Stimulated activated CD4-positive, alpha-beta T cell treated with anti-CD3 and anti-CD28 coated beads, TNF-alpha, amount 100 ng/mL, for 48 hours (primary cell): ENCODE measurements at regions not wholly inside any gene's neighbourhood (a gene's known extent, or its start where the extent isn't known, plus 50 kb on each side); places are given as distances from the start of the nearest gene placed in this dataset.

Experiments
- DNase-seq, 3 donors: peaks; one replicate each; pipeline ENCODE4 v3.0.0-alpha.2; 2020; ENCODE audit warnings: low read depth in 3 of 3

DNA sequence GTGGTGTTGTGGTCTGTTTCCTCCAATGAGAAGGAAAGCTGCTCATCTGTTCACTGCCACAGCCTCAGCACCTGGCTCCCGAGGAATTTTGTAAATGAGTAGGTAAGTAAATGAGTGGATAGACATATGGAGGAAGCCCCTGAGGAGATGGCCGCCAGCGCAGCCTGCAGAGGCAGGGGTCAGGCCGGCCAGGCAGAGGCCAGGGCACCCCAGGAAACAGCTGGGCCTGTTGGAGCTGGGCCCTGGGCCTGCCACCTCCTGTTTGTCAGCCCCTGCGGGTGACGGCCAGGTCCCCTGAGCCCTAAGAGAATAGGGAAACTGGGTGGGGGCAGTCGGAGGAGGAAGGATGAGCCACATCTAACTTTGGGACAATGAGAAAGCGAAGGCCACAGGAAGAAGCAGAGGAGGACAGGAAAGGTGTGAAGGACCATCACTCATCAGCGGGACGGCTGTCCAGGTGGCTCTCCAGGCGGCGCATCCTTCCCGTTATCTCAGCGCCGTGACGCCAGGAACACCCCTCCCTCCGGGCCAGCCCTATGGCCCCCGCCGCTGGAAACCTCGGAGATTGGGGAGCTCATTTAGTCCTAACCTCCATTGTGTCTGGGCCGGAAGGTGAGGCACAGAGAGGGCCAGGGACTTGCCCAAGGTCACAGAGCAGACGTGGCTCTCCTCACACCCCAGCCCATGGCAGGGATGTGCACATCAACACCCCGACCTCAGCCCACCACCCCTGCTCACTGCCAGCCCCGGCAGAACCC lies 142.3 kb upstream of the UNC5B start:
- no peak for DNase-seq

DNA sequence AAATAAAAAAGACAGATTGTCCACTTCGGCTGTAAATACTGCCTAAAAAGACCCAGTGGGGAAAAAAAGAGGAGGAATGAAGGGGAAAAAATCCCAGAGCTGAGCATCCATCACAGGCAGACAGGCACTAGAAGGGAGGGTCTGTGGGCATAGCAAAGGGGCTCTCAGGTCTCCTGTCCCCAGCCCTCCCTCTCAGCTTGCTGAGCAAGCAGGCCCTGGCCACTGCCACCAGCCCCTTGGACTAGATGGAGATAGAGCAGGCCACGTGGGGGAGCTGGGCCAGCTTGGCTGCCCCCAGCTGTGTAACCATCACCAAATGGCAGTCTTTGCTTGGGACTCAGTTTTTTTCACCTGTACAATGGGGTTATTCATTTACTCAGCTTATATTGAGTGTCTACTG lies 141.6 kb upstream of the UNC5B start:
- DNase-seq = no peak

DNA sequence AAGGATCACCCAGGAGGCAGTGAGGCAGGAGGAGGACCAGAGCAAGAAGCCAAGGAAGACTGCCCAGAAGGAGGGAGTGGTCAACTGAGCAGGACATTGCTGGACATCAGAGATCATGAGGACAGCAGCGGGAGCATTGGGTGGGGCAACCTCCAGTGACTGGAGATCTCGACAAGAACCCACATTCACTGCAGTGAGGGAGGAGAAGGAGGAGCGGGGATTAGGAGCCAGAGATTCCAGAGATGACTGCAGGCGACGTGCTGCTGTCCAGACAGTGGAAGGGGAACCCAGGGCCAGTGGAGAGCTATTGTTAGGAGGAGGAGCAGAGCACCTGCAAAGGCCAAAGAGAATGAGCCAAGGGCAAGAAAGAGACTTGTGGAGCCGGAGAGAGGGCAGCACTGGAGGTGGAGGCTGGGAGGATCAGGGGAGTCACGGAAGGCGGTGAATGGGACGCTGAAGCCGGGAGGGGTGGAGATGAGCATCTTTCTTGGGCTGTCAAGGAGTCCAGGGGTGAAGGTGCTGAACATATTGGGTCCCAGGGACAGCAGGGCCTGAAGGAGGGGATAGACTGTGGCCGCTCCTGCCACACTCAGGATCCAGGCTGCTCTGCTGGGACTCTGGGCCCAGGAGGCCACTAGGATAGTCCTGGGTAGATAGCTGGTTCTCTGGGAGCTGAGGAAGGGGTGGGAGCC lies 140.1 kb upstream of the UNC5B start:
- no peak for DNase-seq

DNA sequence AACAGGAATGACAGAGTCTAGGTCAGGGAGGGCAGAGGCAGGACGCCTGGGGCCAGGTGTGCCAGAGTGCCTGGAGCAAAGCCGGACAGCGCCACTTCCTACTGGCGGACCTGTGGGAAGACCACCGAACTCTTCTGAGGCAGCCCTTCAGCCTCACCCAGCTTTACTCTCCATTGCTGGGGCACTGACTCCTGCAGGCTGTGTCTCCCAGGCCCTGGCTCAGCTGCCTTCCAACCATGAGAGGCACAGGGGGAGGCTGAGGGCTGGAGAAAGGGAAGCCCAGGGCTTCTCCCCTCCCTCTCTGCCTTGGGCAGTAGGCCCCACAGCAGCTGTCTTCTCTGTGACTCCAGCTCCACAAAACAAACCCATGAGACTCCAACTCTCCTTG lies 139.6 kb upstream of the UNC5B start:
- no peak for DNase-seq

DNA sequence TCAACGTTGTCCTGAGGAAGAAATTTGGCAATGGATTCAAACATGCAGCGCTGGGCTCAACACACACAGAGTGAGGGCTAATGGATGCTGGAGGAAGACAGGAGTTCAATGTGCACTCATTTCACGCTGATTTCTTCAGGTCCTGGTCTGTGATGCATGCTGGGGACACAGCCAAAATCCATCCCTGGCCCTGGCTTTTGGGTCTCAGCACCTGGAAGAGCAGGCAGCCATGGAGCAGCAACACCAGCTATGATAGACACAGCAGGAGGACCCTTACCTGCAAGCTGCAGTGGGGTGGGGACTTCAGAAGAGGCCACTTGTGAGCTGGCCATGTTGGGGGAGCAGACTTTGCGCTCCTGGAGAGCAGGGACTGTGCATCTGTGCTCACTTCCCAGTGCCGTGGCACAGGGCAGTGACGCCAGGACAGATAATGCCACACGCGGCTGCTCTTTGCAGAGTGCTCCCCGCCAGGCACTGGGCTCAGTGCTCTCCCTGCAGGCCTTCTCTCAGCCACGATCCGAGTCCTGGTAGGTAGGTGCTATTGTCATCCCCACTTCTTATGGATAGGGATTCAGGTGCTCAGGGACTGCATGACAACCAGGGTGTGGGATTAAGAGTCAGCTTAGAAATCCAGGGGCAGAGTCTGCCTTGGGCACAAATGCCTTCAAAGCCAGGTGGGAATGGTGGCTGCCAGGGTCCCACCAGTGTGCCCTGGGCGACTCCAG lies 138.8 kb upstream of the UNC5B start:
- DNase-seq = no peak

DNA sequence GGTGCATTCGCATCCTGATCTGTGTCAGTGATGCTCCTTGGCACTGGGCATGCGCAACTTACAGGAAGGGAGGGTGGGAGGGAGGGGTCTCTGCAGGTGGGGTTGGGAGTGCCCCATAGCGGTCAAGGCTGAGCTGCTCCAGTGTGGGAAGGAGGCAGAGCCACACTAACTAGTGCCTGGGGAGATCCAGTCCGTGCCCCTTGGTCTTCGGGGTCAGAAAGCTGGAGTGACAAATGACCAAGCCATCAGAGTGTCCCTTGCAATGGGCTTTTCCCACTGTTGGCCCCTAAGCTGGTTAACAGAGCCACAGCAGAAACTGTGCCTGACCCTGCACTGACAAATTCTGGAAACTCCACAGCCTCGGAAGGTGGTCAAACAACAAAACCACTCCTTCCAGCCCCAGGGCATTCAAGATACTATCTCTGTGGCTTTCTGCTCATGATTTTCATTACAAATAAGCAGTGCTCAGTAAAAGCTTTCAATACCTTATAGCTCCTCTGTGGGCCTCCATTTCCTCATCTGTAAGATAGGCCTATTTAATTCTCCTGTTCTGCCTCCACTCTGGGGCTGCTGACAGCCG lies 138.1 kb upstream of the UNC5B start:
- no peak for DNase-seq

DNA sequence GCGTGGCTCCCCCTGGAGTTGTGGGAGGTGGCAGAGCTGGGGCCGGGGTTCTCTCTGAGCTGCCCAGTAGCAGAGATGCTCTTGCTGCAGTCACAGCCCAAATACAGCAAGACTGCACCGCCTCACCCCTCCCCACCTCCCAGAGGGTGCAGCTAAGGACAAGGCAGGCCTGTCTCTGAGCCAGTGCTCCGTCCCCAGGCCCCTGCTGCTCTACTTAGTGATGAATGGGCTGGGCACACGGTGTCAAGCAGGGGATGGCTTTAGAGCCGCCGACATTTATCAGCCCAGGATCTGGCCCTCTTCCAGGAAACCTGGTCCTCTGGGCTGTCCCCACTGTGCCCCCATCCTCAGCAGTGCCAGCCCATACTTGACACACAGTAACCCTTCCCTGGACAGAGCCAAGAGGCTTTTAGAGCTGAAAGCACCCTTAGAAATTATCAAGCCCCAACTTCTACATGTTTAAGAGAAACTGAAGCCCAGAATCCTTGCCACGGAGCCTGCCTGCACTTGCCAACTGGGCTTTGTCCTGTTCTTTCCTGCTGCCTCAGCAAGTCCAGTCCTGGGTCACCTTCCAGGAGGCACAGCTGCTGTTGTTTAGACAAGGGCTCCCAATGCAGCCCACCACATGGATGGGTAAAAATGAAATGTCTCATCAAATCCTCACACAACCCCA lies 137.1 kb upstream of the UNC5B start:
- DNase-seq = no peak

DNA sequence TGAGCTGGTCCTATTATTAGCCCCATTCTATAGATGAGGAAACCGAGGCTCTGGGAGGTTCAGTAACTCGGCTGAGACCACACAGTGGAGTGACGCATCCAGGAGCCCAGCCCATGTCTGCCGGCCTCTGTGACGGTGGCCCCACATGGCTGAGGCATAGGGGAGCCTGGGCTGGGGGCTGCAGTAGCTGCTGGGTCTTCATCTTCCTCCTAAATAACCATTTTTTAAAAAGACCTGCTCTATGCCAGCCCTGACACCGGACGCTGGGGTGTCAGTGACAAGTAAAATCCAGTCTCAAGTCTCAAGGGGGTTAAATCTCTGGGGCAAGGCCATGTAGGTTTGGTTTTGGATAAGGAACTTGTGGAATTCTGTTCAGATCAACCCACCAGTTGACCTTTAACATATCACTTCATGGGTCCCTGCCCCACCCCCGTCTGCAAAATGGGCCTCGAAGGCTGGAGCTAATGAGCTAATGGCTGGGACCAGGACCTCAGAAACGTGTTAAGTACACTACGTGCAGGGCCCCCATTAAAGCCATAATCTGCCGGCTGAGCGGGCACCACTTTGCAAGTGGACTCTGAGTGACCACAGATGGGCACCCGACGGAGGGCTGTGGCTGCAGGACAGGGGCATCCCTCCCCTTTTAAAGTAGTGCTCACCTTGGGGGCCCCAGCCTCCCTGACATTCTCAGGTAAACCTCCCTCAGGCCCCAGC lies 136.5 kb upstream of the UNC5B start:
- DNase-seq = no peak

DNA sequence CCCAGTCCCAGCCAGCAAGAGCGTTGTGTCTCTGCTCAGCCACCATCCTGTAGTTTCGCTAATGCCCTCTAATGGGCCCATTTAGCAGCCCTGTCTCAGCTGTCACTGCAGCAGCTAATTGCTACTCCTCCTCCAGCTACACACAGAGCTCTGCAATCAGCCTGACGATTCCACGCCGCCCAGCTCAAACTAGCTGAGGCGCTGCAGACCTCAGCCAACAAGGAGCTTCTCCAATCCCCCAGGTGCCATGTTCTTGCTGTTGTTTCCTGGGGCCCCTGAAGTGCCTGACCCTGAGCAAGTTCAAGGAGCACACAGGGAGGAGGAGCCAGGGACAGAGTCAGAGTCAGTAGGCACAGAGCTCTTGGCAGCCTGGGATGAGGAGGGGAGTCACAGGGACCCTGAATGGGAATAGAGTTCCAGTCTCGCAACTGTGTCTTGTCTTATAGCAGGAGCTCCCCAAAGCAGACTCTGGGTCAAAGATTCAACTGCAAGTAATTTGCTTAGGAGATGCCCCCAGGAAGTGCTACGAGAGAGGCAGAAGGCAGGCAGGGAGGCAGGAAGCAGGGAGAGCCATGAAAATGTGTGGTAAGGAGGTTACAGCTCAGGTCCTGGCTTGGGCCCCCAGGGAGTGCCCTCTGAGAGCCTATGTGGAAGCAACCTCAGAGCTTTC lies 135.8 kb upstream of the UNC5B start:
- DNase-seq = no peak

DNA sequence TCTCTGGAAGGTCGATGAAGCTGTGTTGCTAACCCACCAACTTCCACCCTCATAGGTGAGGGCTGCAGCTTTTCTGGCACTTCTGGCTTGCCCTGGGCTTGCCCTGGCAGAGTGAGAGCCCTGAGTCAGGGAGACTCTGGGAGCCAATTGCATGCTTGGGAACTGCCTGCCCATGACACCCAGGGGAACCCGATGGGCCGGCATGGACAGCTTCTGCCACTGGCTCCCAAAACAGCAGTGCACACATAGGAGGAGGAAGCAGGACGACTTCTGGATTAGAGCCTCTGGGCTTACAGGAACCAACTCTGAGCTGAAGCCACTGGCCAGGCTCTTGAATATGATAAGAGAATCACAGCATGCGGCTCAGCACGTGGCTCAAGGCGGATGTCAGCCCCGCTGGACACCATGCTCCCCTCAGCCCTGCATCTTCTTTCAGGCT lies 135.2 kb upstream of the UNC5B start:
- DNase-seq = no peak

DNA sequence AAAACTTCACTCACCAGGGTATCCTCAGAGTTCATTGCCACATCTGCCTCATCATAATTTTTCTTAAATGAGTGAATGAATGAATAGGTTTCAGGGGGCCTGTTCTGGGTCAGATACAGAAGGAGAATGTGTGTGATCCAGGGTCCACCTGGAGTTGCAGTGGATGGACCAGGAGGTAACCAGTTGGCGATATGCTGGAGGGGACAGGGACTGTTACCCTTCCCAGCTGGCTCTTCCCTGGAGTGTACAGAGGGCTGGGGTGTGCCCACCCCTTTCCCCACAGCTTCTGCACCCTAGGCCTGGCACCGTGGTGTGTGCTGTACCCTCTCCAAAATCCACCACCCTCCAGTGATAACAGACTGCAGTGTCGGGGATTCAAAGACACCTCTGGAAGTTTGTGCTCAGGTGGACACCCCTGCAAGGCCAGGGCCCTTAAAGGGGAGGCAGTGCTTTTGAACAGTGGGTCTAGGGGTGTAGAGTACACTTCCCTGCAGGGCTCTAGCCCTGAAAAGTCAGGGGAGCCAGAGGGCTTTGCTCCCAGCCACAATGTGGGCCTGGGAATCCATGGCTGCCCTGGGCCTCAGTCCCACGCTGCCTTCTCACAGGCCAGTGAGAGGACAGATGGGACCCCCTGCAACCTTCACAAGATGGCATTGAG lies 134.4 kb upstream of the UNC5B start:
- DNase-seq = no peak

DNA sequence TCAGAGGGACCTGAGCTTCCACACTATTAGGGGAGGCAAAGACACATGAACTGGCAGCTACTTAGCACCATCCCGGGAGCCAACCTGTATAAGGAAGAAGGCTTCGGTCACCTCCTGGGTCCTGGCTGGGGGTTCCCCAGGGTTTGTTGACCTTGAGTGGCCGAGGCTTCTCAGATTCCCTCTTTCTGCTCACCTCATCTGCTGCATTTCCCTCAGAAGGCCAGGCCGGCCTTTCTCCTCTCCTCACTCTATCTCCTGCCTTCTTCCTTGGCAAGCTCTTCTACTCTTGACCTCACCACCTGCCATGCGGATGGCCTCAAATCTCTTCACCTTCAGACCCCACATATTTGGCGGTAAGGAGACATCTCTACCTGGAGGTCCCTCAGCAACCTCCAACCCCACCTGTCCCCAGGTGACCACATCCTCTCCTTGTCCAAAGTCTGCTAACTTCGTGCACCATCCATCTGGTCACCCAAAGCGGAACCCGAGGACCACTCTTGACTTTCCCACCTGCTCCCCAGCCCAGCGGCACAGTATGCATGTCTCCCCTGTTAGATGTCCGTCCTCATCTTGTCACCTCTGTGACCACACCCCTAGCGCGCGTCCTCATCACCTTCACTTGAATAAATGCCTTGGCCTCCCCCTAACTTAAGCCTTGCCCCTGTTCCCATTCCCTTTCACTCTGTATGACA lies 133.8 kb upstream of the UNC5B start:
- no peak for DNase-seq

DNA sequence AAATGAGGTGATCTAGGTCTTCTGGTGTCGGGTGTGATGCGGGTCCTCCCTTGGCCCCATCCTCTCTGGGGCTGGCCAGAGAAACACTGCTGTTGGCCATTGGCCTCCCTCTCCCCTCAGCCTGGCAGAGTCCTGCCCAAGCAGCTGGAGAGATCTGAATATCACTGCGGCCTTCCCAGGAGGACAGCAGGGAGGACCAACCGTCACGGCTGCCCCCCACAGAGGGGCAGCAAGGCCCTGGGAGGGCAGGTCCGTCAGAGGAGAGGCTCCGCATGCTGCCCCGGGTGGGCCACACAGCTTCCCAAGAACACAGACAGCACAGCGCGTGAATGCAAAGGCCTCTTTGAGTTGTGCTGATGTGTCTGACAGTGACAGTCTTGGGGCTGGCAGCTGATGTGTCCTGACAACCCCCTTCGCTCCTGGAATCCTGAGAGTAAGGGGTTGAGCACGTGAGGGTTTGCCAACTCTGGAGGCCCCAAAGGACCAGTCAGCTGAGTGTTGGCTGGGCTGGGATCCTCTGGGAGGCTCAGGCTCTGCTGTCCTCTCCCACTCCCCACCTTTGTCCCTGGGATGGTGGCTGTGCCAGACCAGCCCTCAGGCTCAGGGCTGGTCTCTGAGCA lies 132.5 kb upstream of the UNC5B start:
- DNase-seq = no peak

DNA sequence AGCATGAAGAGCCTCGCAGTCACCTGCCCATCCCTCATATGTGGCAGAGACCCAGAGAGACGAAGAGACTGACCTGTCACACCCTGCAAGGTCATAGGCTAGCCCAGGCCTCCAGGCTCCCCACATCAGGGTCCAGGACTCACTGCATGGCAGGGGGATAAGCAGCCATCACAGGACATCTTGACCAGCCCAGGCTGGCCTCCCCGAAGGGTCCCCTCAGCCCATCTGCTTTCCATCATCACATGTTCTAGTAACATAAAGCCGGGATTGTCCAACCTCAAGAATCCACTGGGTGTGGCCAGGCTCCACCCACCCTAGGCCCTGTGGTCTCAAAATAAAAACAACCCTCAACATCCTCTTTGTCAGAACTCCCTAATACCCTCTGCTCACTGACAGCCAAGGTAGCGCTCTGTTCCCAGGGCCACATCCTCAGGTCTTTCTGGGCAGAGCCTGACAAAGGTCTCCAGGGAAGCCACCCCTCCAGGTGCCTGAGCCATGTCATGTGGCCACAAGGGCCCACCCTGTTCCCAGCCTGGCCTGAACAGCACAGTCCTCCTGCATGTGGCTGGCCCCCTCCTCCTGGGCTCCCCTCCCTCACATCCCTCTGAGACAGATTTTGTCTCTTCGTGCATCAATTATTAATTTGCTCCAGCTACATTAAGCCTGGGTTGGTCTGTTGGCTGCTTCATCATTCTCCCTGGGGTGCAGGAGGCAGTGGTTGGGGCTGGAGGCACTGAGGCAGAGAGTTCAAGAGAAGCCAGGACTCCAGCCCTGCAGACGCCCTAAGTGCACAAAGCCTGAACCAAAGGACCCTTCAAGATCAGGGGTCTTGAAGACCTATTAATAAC lies 131.8 kb upstream of the UNC5B start:
- DNase-seq = no peak

DNA sequence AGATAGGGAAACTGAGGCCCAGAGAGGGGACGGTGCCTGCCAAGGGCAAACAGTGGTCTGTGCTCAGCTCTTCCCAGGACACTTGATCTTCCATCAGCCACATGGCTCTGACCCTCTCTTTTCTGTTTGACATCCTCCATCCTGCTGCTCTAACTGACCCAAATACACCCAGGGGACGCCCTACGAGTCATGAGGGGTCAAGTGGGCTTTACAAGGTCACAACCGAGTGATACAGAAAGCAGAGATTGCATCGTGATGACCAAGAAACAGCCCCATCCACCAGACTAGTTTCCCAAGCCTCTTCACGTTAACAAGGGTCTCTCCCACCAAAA lies 131.2 kb upstream of the UNC5B start:
- DNase-seq = no peak

DNA sequence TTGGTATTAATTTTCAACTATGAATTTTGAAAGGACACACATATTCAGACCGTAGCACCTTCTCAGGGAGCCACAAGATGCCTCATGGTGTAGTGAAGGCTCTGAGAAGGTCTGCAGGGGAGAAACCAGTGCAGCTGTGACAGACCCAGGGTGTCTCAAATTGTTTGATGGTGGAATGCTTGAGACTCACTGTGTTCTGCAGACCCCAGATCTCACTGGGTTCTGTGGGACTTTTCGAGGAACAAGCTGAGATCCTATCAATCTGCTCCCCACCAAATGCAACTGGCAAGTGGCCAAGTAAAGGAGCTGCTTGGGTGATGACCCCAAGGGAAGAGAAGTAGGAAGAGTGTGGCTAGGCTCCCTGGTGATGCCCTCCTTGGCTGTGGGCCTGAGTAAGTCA lies 130.5 kb upstream of the UNC5B start:
- DNase-seq = no peak

DNA sequence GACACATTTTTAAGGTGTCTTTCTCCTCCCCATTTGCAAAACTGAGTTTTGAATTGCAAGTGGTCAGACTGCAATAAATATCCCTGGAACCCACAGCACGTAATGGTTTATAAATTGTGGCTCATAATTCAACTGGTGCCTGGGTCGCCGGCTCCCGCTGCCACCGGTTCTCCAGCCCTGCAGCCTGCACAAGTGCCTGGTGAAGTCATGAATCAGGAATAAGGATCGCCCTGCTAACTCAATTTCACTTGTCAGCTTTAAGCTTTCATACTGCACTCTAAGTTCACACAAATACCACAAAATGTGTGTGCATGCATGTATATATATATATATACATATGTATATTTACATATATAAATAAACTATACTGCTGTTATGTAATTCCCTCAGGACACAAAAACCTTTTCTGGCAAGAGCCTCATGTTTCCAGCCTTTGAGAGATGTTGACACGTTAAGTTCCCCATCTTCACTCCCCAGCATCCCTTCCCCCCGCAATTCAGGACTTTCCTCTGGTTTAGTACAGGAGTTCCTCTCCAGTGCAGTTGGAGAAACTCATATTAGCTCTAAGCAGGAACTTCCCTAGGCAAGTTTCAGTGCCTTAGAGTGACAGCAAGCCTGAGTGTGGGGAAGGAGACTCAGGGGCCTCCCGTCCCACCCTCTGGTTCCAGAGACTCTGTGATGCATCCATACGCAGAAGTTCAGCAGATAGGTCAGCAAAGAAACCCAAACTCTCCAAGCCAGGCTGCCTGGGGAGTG lies 129.2 kb upstream of the UNC5B start:
- DNase-seq = no peak

DNA sequence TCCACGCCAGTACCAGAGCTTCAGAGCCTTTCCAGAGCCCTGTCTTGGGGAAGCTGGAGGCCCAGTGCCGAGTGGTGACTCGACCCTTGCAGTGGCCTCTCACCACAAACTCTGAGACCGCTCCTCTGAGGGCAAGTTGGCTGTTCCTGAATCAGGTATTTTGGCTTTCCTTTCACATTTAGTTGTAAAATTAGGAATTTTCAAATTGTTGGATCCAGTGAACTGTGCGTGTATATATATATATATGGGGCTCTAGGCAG lies 128.7 kb upstream of the UNC5B start:
- DNase-seq = no peak
